ENCODE measurements at regions not wholly inside any gene's neighbourhood (a gene's known extent, or its start where the extent isn't known, plus 50 kb on each side); places are given as distances from the start of the nearest gene placed in this dataset.

- TF ChIP-seq CTCF (IDR thresholded peaks at IDR 0.05): no peak
- no peak for TF ChIP-seq POLR2A (IDR thresholded peaks at IDR 0.05)
- TF ChIP-seq EP300 (IDR thresholded peaks at IDR 0.05): no peak
- no peak for TF ChIP-seq POLR2AphosphoS5 (IDR thresholded peaks at IDR 0.05)
Observed at GRCh38 chr14:65318636-65319506, 93.7 kb upstream of the FUT8 start.

Measured in upper lobe of left lung (tissue), 4 donors.